CD4-positive, alpha-beta memory T cell (primary cell): ENCODE measurements at regions not wholly inside any gene's neighbourhood (a gene's known extent, or its start where the extent isn't known, plus 50 kb on each side); places are given as distances from the start of the nearest gene placed in this dataset.
A peak's percentile ranks its signal among the peaks of the same experiment; 100 is the strongest.

Experiments used
- CTCF ChIA-PET: fragments of 350-600 bp; sonication (Branson Sonifier 250); formaldehyde crosslinking; loops from one replicate; lab custom pipeline; 2021; ENCODE audit warnings: inconsistent platforms; ENCODE audit not compliant: partially characterized antibody; lab: Charles Lee
- POLR2A ChIA-PET: fragments of 350-600 bp; sonication (Branson Sonifier 250); formaldehyde crosslinking; loops from one replicate; lab custom pipeline; 2021; ENCODE audit not compliant: partially characterized antibody; lab: Charles Lee
- DNase-seq, 5 donors: peaks; one replicate each; pipeline versions ENCODE4 v3.0.0 to v3.0.0-alpha.2; 2020 to 2022; ENCODE audit warnings: mixed read lengths in 1 of 5
- H3K27ac ChIP-seq: one replicate; pipeline ENCODE4 v1.7.0; 2013; ENCODE audit warnings: low read depth, low read length
- H3K27me3 ChIP-seq: 2 replicates; pipeline ENCODE4 v1.7.0; 2013; ENCODE audit warnings: mild to moderate bottlenecking, low read length, moderate library complexity; ENCODE audit not compliant: insufficient read depth
- H3K36me3 ChIP-seq: 2 replicates; pipeline ENCODE4 v1.7.0; 2013; ENCODE audit warnings: mild to moderate bottlenecking, low read length, moderate library complexity; ENCODE audit not compliant: insufficient read depth
- H3K4me1 ChIP-seq: 2 replicates; pipeline ENCODE4 v1.7.0; 2013; ENCODE audit warnings: mild to moderate bottlenecking, low read length, moderate library complexity; ENCODE audit not compliant: insufficient read depth
- H3K4me3 ChIP-seq, 2 donors: one replicate each; pipeline ENCODE4 v1.7.0; 2013; ENCODE audit warnings: low read length in 2 of 2, mild to moderate bottlenecking in 1 of 2
- H3K9me3 ChIP-seq, 2 donors: one replicate each; pipeline ENCODE4 v1.7.0; 2013; ENCODE audit warnings: low read length in 2 of 2, control low read depth in 1 of 2; ENCODE audit not compliant: control insufficient read depth in 1 of 2
- H3K27ac Mint-ChIP-seq, 7 donors: one replicate each; pipeline ENCODE4 v1.8.0; 2020 to 2021; ENCODE audit warnings: mixed read lengths in 7 of 7, mild to moderate bottlenecking in 6 of 7, inconsistent platforms in 3 of 7, moderate library complexity in 3 of 7
- H3K27me3 Mint-ChIP-seq, 2 donors: one replicate each; pipeline ENCODE4 v1.8.0; 2020 to 2021; ENCODE audit warnings: mixed read lengths in 2 of 2
- H3K36me3 Mint-ChIP-seq, 2 donors: one replicate each; pipeline ENCODE4 v1.8.0; 2020 to 2021; ENCODE audit warnings: mixed read lengths in 2 of 2, inconsistent platforms in 1 of 2, mild to moderate bottlenecking in 1 of 2
- H3K4me1 Mint-ChIP-seq, 4 donors: one replicate each; pipeline ENCODE4 v1.8.0; 2020 to 2021; ENCODE audit warnings: mixed read lengths in 4 of 4, mild to moderate bottlenecking in 1 of 4
- H3K4me3 Mint-ChIP-seq, 8 donors: one replicate each; pipeline ENCODE4 v1.8.0; 2020 to 2021; ENCODE audit warnings: mixed read lengths in 8 of 8, mild to moderate bottlenecking in 7 of 8, moderate library complexity in 6 of 8, inconsistent platforms in 3 of 8
- H3K9me3 Mint-ChIP-seq, 8 donors: one replicate each; pipeline ENCODE4 v1.8.0; 2020 to 2021; ENCODE audit warnings: mixed read lengths in 8 of 8, mild to moderate bottlenecking in 5 of 8, inconsistent platforms in 3 of 8, moderate library complexity in 1 of 8
- intact Hi-C: fragments of 100-400 bp; cut with micrococcal nuclease; formaldehyde crosslinking; loops from one replicate; pipeline ENCODE4 v1.15.1; 2023

DNA sequence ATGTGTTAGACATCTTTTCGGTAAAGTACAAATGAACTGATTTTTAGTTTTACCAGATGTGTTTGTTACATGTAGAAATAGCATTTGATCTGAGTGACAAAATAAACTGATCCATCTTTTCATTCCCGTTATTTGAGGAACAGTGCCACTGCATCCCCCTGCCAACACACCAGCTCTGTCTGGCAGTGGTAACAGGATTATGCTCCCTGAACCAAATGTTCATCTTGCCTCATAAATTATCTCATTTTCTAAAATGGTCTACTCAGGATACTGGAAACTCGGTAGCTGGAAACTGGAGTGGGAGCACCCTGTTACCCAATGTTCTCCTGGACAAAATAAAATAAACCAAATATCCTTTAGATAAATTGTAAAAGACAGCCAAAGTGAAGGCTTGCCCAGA, 171.6 kb downstream of the FAT4 start:
- intact Hi-C loops = no loop called here
- Histone ChIP-seq H3K4me3 (no peak overlapping the region), H3K27me3 (no peaks in the 10 kb centered on the region), H3K36me3 (no peaks in the 10 kb centered on the region), H3K27ac (no peak overlapping the region), H3K4me1 (no peaks in the 10 kb centered on the region), H3K9me3 (no peaks in the 10 kb centered on the region)
- H3K36me3 Mint-ChIP-seq = no peaks in the 10 kb centered on the region
- H3K4me3 Mint-ChIP-seq = no peak overlapping the region
- no peak overlapping the region for H3K27ac Mint-ChIP-seq
- DNase-seq = no peak
- H3K4me1 Mint-ChIP-seq = no peaks in the 10 kb centered on the region
- peaks cover 0 to 8% (median 5%) of the 10 kb centered on the region in 8 donors for H3K9me3 Mint-ChIP-seq
- ChIA-PET CTCF (no interaction called here), POLR2A (no interaction called here)
- H3K27me3 Mint-ChIP-seq = no peaks in the 10 kb centered on the region

DNA sequence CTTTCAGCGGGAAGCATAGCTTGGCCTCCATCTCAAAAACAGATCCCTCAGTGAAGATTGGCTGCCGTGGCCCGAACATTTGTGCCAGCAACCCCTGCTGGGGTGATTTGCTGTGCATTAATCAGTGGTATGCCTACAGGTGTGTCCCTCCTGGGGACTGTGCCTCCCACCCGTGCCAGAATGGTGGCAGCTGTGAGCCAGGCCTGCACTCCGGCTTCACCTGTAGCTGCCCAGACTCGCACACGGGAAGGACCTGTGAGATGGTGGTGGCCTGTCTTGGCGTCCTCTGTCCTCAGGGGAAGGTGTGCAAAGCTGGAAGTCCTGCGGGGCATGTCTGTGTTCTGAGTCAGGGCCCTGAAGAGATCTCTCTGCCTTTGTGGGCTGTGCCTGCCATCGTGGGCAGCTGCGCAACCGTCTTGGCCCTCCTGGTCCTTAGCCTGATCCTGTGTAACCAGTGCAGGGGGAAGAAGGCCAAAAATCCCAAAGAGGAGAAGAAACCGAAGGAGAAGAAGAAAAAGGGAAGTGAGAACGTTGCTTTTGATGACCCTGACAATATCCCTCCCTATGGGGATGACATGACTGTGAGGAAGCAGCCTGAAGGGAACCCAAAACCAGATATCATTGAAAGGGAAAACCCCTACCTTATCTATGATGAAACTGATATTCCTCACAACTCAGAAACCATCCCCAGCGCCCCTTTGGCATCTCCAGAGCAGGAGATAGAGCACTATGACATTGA, 175.4 kb downstream of the FAT4 start:
- Mint-ChIP-seq H3K27me3 (no peaks in the 10 kb centered on the region), H3K27ac (no peak overlapping the region), H3K4me3 (no peak overlapping the region), H3K4me1 (no peaks in the 10 kb centered on the region), H3K36me3 (no peaks in the 10 kb centered on the region), H3K9me3 (peaks cover 0 to 8% (median 3%) of the 10 kb centered on the region in 8 donors)
- intact Hi-C loops = no loop called here
- H3K4me1 ChIP-seq = no peaks in the 10 kb centered on the region
- no peaks in the 10 kb centered on the region for H3K27me3 ChIP-seq
- DNase-seq = no peak
- no peak overlapping the region for H3K27ac ChIP-seq
- H3K36me3 ChIP-seq = no peaks in the 10 kb centered on the region
- no peak overlapping the region for H3K4me3 ChIP-seq
- no peaks in the 10 kb centered on the region for H3K9me3 ChIP-seq
- POLR2A ChIA-PET = no interaction called here
- CTCF ChIA-PET = no interaction called here

DNA sequence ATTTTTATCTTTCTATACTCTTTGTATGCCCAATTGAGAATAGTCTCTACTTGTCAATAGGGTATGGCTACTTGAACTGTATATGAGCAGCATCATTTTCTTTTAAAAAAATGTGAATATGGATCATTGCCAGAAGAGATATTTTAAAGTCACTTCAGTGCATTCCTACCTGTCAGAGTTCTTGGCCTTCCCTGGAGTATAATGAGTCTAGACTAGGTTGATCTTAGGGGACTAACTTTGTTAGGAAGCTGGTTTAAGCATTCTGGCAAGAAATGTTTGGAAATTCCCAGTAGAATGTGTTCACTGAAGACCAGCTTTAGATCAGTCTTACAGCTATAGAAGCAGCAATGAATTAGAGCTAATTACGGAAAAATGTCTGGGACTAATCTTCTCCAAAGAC, 178.2 kb downstream of the FAT4 start:
- Mint-ChIP-seq H3K9me3 (peaks cover 0 to 11% (median 4%) of the 10 kb centered on the region in 8 donors), H3K27ac (no peak overlapping the region), H3K36me3 (no peaks in the 10 kb centered on the region), H3K4me3 (no peak overlapping the region), H3K27me3 (no peaks in the 10 kb centered on the region), H3K4me1 (no peaks in the 10 kb centered on the region)
- Histone ChIP-seq H3K36me3 (no peaks in the 10 kb centered on the region), H3K27ac (no peak overlapping the region), H3K4me1 (no peaks in the 10 kb centered on the region), H3K4me3 (no peak overlapping the region), H3K9me3 (no peaks in the 10 kb centered on the region), H3K27me3 (no peaks in the 10 kb centered on the region)
- ChIA-PET CTCF (no interaction called here), POLR2A (no interaction called here)
- DNase-seq = no peak
- intact Hi-C loops = no loop called here

DNA sequence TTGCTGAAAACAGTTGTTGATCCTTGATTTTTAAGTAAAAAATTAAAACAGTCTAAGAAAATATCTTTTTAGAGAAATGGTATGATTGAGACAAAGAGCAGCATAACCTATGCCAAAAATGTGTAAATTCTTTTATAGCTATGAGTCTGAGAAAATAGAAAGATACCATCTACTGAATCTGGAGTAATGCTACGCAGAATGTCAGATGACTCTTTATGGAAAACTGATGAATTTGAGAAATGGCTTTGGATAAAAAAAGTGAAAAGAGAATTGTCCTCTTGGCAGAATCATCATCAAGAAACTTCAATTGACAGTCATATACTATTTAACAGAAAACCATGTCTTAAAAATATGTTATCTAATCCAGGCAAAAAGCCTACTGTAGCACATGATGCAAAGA, 183.1 kb downstream of the FAT4 start:
- Mint-ChIP-seq H3K36me3 (no peaks in the 10 kb centered on the region), H3K9me3 (peaks cover 0 to 9% (median 4%) of the 10 kb centered on the region in 8 donors), H3K4me1 (no peaks in the 10 kb centered on the region), H3K27ac (peak overlapping the region in 1 of 7 donors; percentile 39), H3K4me3 (no peak overlapping the region), H3K27me3 (no peaks in the 10 kb centered on the region)
- CTCF ChIA-PET = no interaction called here
- Histone ChIP-seq H3K9me3 (no peaks in the 10 kb centered on the region), H3K27me3 (no peaks in the 10 kb centered on the region), H3K27ac (no peak overlapping the region), H3K4me3 (no peak overlapping the region), H3K36me3 (no peaks in the 10 kb centered on the region), H3K4me1 (no peaks in the 10 kb centered on the region)
- DNase-seq = no peak
- POLR2A ChIA-PET = no interaction called here
- intact Hi-C loops = no loop called here

DNA sequence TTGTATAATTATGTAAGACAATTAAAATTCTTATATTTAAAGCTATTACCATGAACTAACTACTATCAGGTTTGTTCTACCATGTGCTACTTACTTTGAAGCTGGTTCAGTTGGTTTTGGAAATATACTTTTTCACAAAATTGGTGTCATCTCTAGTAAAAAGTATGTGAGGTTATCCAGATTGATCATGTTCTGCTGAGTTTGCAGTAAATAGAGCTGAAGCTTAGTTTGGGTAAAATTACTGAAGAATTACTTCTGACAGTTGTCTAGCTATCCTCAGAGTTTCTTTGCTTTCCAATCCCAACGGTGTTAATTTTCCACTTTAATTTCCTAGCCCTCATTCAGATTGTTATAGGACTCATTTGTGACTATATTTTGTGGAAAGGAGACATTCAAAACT, 184.2 kb downstream of the FAT4 start:
- Mint-ChIP-seq H3K9me3 (peaks cover 0 to 9% (median 4%) of the 10 kb centered on the region in 8 donors), H3K27me3 (no peaks in the 10 kb centered on the region), H3K27ac (no peak overlapping the region), H3K36me3 (no peaks in the 10 kb centered on the region), H3K4me3 (no peak overlapping the region), H3K4me1 (no peaks in the 10 kb centered on the region)
- Histone ChIP-seq H3K36me3 (no peaks in the 10 kb centered on the region), H3K27me3 (no peaks in the 10 kb centered on the region), H3K27ac (no peak overlapping the region), H3K9me3 (no peaks in the 10 kb centered on the region), H3K4me1 (no peaks in the 10 kb centered on the region), H3K4me3 (no peak overlapping the region)
- intact Hi-C loops = no loop called here
- DNase-seq = no peak
- ChIA-PET POLR2A (no interaction called here), CTCF (no interaction called here)

DNA sequence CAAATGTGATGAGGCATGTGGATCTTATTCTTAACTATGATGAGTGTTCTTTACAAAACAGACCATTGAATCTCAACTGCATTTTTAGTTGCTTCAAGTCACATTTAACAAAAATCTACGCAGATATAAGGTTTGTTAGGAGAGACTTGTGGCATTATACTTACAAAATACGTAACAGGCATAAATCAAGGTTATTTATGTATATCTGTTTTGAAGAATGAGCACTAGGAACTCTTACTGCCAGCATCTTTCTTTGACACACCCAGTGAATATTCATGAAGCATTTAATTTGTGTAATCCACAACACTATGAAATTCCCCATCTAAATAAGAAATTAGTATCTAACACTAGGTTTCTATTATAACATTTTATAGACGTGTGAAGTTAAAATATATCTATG, 186.3 kb downstream of the FAT4 start:
- H3K27me3 Mint-ChIP-seq = no peaks in the 10 kb centered on the region
- intact Hi-C loops = no loop called here

DNA sequence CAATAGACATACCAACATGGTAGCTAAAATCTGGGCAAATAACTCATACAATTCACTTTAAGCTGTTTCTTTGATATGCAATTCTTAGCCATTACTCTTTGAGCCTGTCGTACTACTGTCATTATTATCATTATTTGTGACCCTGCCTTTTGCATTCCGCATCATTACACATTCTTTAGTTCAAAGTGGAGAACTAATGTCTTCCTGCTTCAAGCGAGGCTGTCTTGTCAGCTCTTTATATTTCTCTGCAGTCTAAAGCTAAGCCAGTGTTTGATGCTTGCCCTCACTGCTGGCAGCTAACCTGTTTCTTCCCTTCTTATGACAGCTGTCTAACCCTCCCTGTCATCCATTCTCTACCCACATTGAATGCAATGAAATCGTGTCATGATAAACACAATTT, 186.8 kb downstream of the FAT4 start:
- Mint-ChIP-seq H3K9me3 (peaks cover 0 to 6% (median 3%) of the 10 kb centered on the region in 8 donors), H3K36me3 (no peaks in the 10 kb centered on the region), H3K27me3 (no peaks in the 10 kb centered on the region), H3K4me3 (no peak overlapping the region), H3K4me1 (no peaks in the 10 kb centered on the region), H3K27ac (no peak overlapping the region)
- ChIA-PET CTCF (no interaction called here), POLR2A (no interaction called here)
- no peaks in the 10 kb centered on the region for H3K9me3 ChIP-seq
- no peaks in the 10 kb centered on the region for H3K4me1 ChIP-seq
- H3K36me3 ChIP-seq = no peaks in the 10 kb centered on the region
- no peak for DNase-seq
- H3K4me3 ChIP-seq = no peak overlapping the region
- H3K27me3 ChIP-seq = no peaks in the 10 kb centered on the region
- intact Hi-C loops = no loop called here
- no peak overlapping the region for H3K27ac ChIP-seq

More for the DNA sequence above, 186.3 kb downstream of the FAT4 start:
- Mint-ChIP-seq H3K4me3 (no peak overlapping the region), H3K36me3 (no peaks in the 10 kb centered on the region), H3K9me3 (peaks cover 0 to 7% (median 4%) of the 10 kb centered on the region in 8 donors), H3K4me1 (no peaks in the 10 kb centered on the region), H3K27ac (no peak overlapping the region)
- no peaks in the 10 kb centered on the region for H3K36me3 ChIP-seq
- no peak overlapping the region for H3K27ac ChIP-seq
- no peaks in the 10 kb centered on the region for H3K4me1 ChIP-seq
- DNase-seq = no peak
- ChIA-PET POLR2A (no interaction called here), CTCF (no interaction called here)
- H3K4me3 ChIP-seq = no peak overlapping the region
- no peaks in the 10 kb centered on the region for H3K9me3 ChIP-seq
- no peaks in the 10 kb centered on the region for H3K27me3 ChIP-seq
